Large intestine (tissue), 3 donors: ENCODE measurements at regions not wholly inside any gene's neighbourhood (a gene's known extent, or its start where the extent isn't known, plus 50 kb on each side); places are given as distances from the start of the nearest gene placed in this dataset.

Experiments
- DNase-seq, 2 donors: peaks; one replicate each; pipeline versions ENCODE4 v3.0.0 to v3.0.0-alpha.2; 2013
- H3K27ac ChIP-seq: one replicate; pipeline ENCODE4 v1.5.1; 2013; ENCODE audit warnings: low read length
- H3K27me3 ChIP-seq: 2 replicates; pipeline ENCODE4 v1.6.1; 2013; ENCODE audit warnings: low read length; ENCODE audit not compliant: control insufficient read depth, insufficient read depth
- H3K36me3 ChIP-seq: 2 replicates; pipeline ENCODE4 v1.6.1; 2013; ENCODE audit warnings: low read length; ENCODE audit not compliant: control insufficient read depth, insufficient read depth
- H3K4me1 ChIP-seq: one replicate; pipeline ENCODE4 v1.6.1; 2013; ENCODE audit warnings: low read length; ENCODE audit not compliant: control insufficient read depth, insufficient read depth
- H3K4me3 ChIP-seq: one replicate; pipeline ENCODE4 v1.5.1; 2013; ENCODE audit warnings: low read length
- H3K9me3 ChIP-seq: one replicate; pipeline ENCODE4 v1.6.1; 2013; ENCODE audit warnings: mild to moderate bottlenecking, low read depth, low read length, moderate library complexity; ENCODE audit not compliant: control insufficient read depth
- WGBS: methylation state at CpG from one replicate; pipeline ENCODE4 v1.1.5; 2013; ENCODE audit warnings: low lambda C conversion rate; ENCODE audit not compliant: insufficient coverage; 5-methylcytosine and 5-hydroxymethylcytosine counted together

DNA sequence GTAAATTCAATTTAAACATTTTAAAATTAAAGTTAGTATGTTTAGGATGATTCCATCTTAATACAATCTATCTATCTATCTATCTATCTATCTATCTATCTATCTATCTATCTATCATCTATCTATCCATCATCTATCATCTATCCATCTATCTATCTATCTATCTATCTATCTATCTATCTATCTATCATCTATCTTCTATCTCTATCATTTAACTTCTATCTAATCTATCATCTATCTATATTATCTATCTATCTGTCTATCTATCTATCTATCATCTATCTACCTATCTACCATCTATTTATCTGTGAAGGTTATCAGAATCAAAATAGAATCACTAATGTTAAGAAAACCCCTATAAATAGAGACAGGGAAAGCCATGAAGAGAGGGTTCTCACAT, 78.3 kb downstream of the RAMP3 start:
- Histone ChIP-seq H3K4me3 (no peak overlapping the region), H3K27ac (no peak overlapping the region), H3K36me3 (no peaks in the 10 kb centered on the region), H3K27me3 (peaks cover 6% of the 10 kb centered on the region), H3K4me1 (no peaks in the 10 kb centered on the region), H3K9me3 (no peaks in the 10 kb centered on the region)
- no peak for DNase-seq

GRCh38 chr7:45236666-45237065, 79.1 kb downstream of the RAMP3 start:
- no peak overlapping the region for H3K27ac ChIP-seq
- DNase-seq: no peak
- no CpG with 5 or more reads among the region's 1 CpG for WGBS
- peaks cover 6% of the 10 kb centered on the region for H3K27me3 ChIP-seq
- no peaks in the 10 kb centered on the region for H3K4me1 ChIP-seq
- H3K36me3 ChIP-seq: no peaks in the 10 kb centered on the region
- no peaks in the 10 kb centered on the region for H3K9me3 ChIP-seq
- H3K4me3 ChIP-seq: no peak overlapping the region

GRCh38 chr7:45237788-45238461, 80.3 kb downstream of the RAMP3 start:
- Histone ChIP-seq H3K36me3 (no peaks in the 10 kb centered on the region), H3K9me3 (no peaks in the 10 kb centered on the region), H3K27ac (no peak overlapping the region), H3K4me3 (no peak overlapping the region), H3K4me1 (no peaks in the 10 kb centered on the region), H3K27me3 (peaks cover 6% of the 10 kb centered on the region)
- WGBS: 93% methylated on average over 2 of the region's 13 CpGs
- no peak for DNase-seq

- Histone ChIP-seq H3K27ac (no peak overlapping the region), H3K9me3 (no peaks in the 10 kb centered on the region), H3K4me1 (no peaks in the 10 kb centered on the region), H3K4me3 (no peak overlapping the region), H3K27me3 (peaks cover 6% of the 10 kb centered on the region), H3K36me3 (no peaks in the 10 kb centered on the region)
- WGBS: no CpG with 5 or more reads among the region's 5 CpGs
- DNase-seq: no peak
Measured at GRCh38 chr7:45238806-45239205, 81.2 kb downstream of the RAMP3 start.

GRCh38 chr7:45239486-45239885, 81.9 kb downstream of the RAMP3 start:
- H3K36me3 ChIP-seq: no peaks in the 10 kb centered on the region
- no peaks in the 10 kb centered on the region for H3K4me1 ChIP-seq
- H3K9me3 ChIP-seq: no peaks in the 10 kb centered on the region
- no CpG with 5 or more reads among the region's 6 CpGs for WGBS
- no peak overlapping the region for H3K27ac ChIP-seq
- H3K4me3 ChIP-seq: no peak overlapping the region
- DNase-seq: no peak
- H3K27me3 ChIP-seq: peaks cover 6% of the 10 kb centered on the region

DNA sequence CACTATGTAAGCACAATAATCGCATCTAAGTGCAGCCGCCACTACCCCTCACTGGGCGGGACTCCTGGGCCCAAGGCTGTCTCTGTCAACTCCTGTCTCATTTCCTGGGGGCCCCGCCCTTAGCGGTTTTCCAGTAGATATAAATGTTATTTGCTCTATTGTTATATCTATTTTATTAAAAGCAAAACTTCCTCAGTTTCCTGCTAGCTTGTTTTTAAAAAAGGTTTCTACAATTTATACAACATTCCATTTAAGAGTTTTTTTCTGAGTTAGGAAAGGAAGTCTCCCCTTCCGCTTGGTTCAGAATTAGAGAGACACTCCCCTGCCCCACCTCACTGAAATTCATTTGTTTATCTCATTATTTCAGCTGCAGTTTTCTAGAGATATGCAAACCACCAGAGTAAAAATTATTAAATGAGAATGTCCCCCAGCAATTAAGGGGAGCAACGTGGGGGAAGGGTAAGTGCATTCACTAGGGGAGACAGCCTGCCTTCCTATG, 82.7 kb downstream of the RAMP3 start:
- H3K27ac ChIP-seq: no peak overlapping the region
- H3K4me3 ChIP-seq: no peak overlapping the region
- H3K9me3 ChIP-seq: no peaks in the 10 kb centered on the region
- WGBS: 94% methylated on average over 4 of the region's 7 CpGs
- H3K36me3 ChIP-seq: no peaks in the 10 kb centered on the region
- DNase-seq: no peak
- H3K27me3 ChIP-seq: peaks cover 6% of the 10 kb centered on the region
- no peaks in the 10 kb centered on the region for H3K4me1 ChIP-seq

DNA sequence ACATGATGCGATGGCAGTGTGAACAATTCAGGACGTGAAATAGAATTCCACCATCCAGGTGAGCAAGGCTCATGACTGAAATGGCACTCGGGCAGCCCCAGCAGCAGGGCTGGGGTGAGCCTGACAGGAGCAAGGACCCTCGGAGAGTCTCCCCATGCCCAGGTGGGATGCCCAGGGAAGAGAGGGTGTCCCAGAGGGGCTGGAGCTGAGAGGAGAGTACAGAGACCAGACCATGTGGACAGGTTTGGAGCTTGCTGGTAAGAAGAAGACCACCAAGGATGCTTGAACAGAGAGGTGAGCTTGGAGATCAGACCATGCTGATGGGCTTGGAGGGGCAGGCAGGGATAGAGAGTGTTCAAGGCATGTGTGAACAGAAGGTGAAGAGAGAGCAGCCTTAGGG, 83.3 kb downstream of the RAMP3 start:
- no peak for DNase-seq
- H3K4me3 ChIP-seq: no peak overlapping the region
- no peaks in the 10 kb centered on the region for H3K9me3 ChIP-seq
- no CpG with 5 or more reads among the region's 4 CpGs for WGBS
- H3K27ac ChIP-seq: no peak overlapping the region
- H3K4me1 ChIP-seq: no peaks in the 10 kb centered on the region
- H3K36me3 ChIP-seq: no peaks in the 10 kb centered on the region
- H3K27me3 ChIP-seq: peaks cover 7% of the 10 kb centered on the region

GRCh38 chr7:45241339-45242109, 83.9 kb downstream of the RAMP3 start:
- no peaks in the 10 kb centered on the region for H3K4me1 ChIP-seq
- no peak overlapping the region for H3K27ac ChIP-seq
- WGBS: no CpG with 5 or more reads among the region's 11 CpGs

GRCh38 chr7:45242261-45242660, 84.7 kb downstream of the RAMP3 start:
- DNase-seq: no peak
- WGBS: no CpG with 5 or more reads among the region's 4 CpGs
- no peaks in the 10 kb centered on the region for H3K9me3 ChIP-seq
- peaks cover 8% of the 10 kb centered on the region for H3K27me3 ChIP-seq
- no peaks in the 10 kb centered on the region for H3K36me3 ChIP-seq
- no peak overlapping the region for H3K4me3 ChIP-seq
- no peaks in the 10 kb centered on the region for H3K4me1 ChIP-seq
- no peak overlapping the region for H3K27ac ChIP-seq

More at GRCh38 chr7:45241339-45242109, 83.9 kb downstream of the RAMP3 start:
- no peaks in the 10 kb centered on the region for H3K36me3 ChIP-seq
- no peak for DNase-seq
- H3K4me3 ChIP-seq: no peak overlapping the region
- peaks cover 8% of the 10 kb centered on the region for H3K27me3 ChIP-seq
- no peaks in the 10 kb centered on the region for H3K9me3 ChIP-seq

- Histone ChIP-seq H3K36me3 (no peaks in the 10 kb centered on the region), H3K4me3 (no peak overlapping the region), H3K27ac (no peak overlapping the region), H3K4me1 (no peaks in the 10 kb centered on the region), H3K27me3 (peaks cover 7% of the 10 kb centered on the region), H3K9me3 (no peaks in the 10 kb centered on the region)
- no peak for DNase-seq
- WGBS: no CpG with 5 or more reads among the region's 3 CpGs
Measured at GRCh38 chr7:45242698-45243097, 85.1 kb downstream of the RAMP3 start.
